ENCODE measurements at regions not wholly inside any gene's neighbourhood (a gene's known extent, or its start where the extent isn't known, plus 50 kb on each side); places are given as distances from the start of the nearest gene placed in this dataset.

- TF ChIP-seq CTCF (IDR thresholded peaks at IDR 0.05) (no peak), POLR2A (IDR thresholded peaks at IDR 0.05; ENCODE audit: low read depth) (no peak), POLR2AphosphoS5 (IDR thresholded peaks at IDR 0.05) (no peak), EP300 (IDR thresholded peaks at IDR 0.05) (no peak)
Observed at GRCh38 chr1:198932351-198932991, 293.6 kb downstream of the PTPRC start.
